GM23248 (cell line): ENCODE measurements at regions not wholly inside any gene's neighbourhood (a gene's known extent, or its start where the extent isn't known, plus 50 kb on each side); places are given as distances from the start of the nearest gene placed in this dataset.
"Not testable (repeated sequence)": the region's sequence is repeated elsewhere in the genome, so short reads cannot be mapped to it uniquely, and the experiment has no call there.

Experiments
- DNase-seq: peaks from one replicate; pipeline ENCODE4 v3.0.0-alpha.2; 2015
- H2AFZ ChIP-seq: fragments of 200-600 bp; sonication (generic); 2 replicates; pipeline ENCODE4 v1.6.1; 2016; ENCODE audit warnings: antibody characterized with exemption
- H3F3A ChIP-seq: fragments of 200-600 bp; sonication (generic); 2 replicates; pipeline ENCODE4 v1.6.1; 2016; ENCODE audit warnings: mild to moderate bottlenecking, antibody characterized with exemption, mixed run types; ENCODE audit not compliant: insufficient read depth
- H3K27ac ChIP-seq: fragments of 200-600 bp; sonication (generic); 2 replicates; pipeline ENCODE4 v1.5.1; 2016; ENCODE audit warnings: mild to moderate bottlenecking
- H3K27me3 ChIP-seq: fragments of 200-600 bp; sonication (generic); replicated peaks from 2 replicates; pipeline ENCODE4 v1.6.1; 2016; ENCODE audit warnings: mild to moderate bottlenecking; ENCODE audit not compliant: insufficient read depth
- H3K36me3 ChIP-seq: fragments of 200-600 bp; sonication (generic); 2 replicates; pipeline ENCODE4 v1.6.1; 2016; ENCODE audit warnings: low read depth, mild to moderate bottlenecking
- H3K4me1 ChIP-seq: fragments of 200-600 bp; sonication (generic); 2 replicates; pipeline ENCODE4 v1.6.1; 2016; ENCODE audit warnings: mild to moderate bottlenecking; ENCODE audit not compliant: insufficient read depth
- H3K4me2 ChIP-seq: fragments of 200-600 bp; sonication (generic); one replicate; pipeline ENCODE4 v1.6.1; 2016; ENCODE audit warnings: mild to moderate bottlenecking; ENCODE audit not compliant: unreplicated experiment
- H3K4me3 ChIP-seq: fragments of 200-600 bp; sonication (generic); 2 replicates; pipeline ENCODE4 v1.5.1; 2016; ENCODE audit warnings: mild to moderate bottlenecking
- H3K79me2 ChIP-seq: fragments of 200-600 bp; sonication (generic); 2 replicates; pipeline ENCODE4 v1.6.1; 2016; ENCODE audit warnings: mild to moderate bottlenecking; ENCODE audit not compliant: insufficient read depth
- H3K9ac ChIP-seq: fragments of 200-600 bp; sonication (generic); 2 replicates; pipeline ENCODE4 v1.6.1; 2016; ENCODE audit warnings: mild to moderate bottlenecking
- H3K9me2 ChIP-seq: fragments of 200-600 bp; sonication (generic); 2 replicates; pipeline ENCODE4 v1.6.1; 2016; ENCODE audit warnings: mixed run types, mild to moderate bottlenecking, moderate library complexity; ENCODE audit not compliant: insufficient read depth
- H3K9me3 ChIP-seq: fragments of 200-600 bp; sonication (generic); one replicate; pipeline ENCODE4 v1.6.1; 2017; ENCODE audit warnings: low read depth
- H4K20me1 ChIP-seq: fragments of 200-600 bp; sonication (generic); 2 replicates; pipeline ENCODE4 v1.6.0; 2016; ENCODE audit not compliant: insufficient read depth
- EZH2 ChIP-seq: fragments of 200-600 bp; sonication (generic); IDR thresholded peaks from 2 replicates; pipeline ENCODE4 v1.6.1; 2018; ENCODE audit warnings: antibody characterized with exemption, mild to moderate bottlenecking; ENCODE audit not compliant: insufficient read depth, poor library complexity, severe bottlenecking
- EZH2phosphoT487 ChIP-seq: fragments of 200-600 bp; sonication (generic); IDR thresholded peaks from 2 replicates; pipeline ENCODE4 v1.6.1; 2018; ENCODE audit warnings: antibody characterized with exemption, moderate library complexity, mild to moderate bottlenecking, low read depth; ENCODE audit not compliant: insufficient read depth
- WGBS, 2 experiments: methylation state at CpG; one replicate each; pipeline ENCODE4 v1.1.6; 2015 to 2017; ENCODE audit warnings: low lambda C conversion rate in 2 of 2, low coverage in 1 of 2; ENCODE audit errors: missing lambda C conversion rate in 2 of 2; 5-methylcytosine and 5-hydroxymethylcytosine counted together
- in situ Hi-C: fragments of 300-500 bp; cut with MboI; formaldehyde crosslinking; loops from 2 replicates; pipeline ENCODE4 v1.15.0; 2020

DNA sequence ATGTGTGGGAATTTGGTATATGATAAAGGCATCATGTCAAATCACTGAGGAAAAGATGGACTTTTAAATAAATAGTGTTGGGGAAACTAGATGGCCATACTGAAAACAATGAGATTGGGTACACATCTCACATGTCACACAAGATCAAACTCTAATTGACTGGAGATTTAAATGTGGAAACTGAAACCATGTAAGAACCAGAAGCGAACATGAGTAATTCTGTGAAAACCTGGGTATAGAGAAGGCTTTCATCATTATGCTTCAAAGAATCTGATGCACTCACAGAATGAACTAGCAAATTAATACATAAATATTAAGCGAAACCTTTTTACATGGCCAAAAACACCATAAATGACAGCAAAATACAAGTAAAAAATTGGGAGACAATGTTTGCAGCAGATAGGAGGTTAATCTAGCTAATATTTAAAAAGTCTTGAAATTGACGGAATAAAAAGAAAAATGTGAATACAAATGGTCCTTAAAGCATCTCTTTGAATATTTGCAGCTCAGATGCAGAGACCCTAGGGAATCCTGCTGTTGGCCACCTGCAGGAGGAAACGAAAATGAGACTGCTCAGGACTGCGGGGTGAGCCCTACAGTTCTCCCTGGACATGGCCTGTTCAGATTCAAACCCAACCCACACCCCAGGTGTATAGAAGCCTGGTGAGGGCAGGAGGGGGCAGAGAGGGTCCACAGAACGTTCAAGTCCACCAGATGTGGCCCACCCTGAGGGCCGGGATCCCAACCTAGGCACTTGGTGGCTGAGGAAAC, 297.6 kb upstream of the WSB1 start:
- H3K4me1 ChIP-seq, H3K4me2 ChIP-seq, H3K27me3 ChIP-seq, H3K9ac ChIP-seq, DNase-seq, H3K9me3 ChIP-seq, H3K27ac ChIP-seq, H4K20me1 ChIP-seq, H3K36me3 ChIP-seq, H3K79me2 ChIP-seq, H2AFZ ChIP-seq, H3K4me3 ChIP-seq, in situ Hi-C loops, H3K9me2 ChIP-seq, H3F3A ChIP-seq: not testable (repeated sequence)
- WGBS, 2 experiments: 22 to 25% methylated on average over 7 of the region's 7 CpGs

DNA sequence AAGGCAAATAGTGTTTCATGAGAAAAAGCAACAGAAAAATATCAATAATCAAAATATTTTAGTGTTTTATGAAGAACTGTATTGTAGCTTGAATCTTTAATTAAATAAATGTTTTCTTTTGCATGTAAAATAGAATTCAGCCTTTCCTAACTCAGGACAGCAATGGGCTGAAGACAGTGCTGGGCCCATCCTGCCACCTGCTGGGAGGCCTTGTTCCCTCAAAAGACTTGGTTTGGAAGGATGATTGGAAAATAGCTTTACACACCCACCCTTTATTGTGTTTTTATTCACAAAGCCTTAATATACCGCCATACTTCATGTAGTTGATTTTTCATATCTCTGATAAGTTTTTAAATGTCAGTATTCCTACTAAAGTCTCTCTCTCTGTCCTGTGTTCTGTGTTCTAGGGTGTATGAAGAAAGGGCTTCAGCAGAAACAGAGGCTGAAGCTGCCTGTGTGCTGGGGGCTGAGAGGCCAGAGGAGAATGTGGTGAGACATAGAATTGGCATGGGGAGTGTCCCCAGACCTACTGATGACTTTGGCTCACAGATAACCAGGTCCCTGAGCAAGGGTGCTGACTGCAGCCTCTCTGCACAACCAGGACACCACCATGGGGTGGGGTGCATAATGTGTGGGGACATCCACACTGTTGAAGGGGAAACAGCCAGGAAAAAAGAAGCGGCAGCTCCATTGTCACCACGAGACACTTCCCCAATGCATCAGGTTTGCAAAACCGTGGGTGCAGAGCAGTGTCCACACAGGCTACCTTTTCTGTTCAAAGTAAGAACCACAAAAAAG, 286.0 kb upstream of the WSB1 start:
- H3K4me1 ChIP-seq, H2AFZ ChIP-seq, H3K9me2 ChIP-seq, DNase-seq, H3F3A ChIP-seq, H3K9me3 ChIP-seq, H3K27me3 ChIP-seq, H3K9ac ChIP-seq, H3K4me2 ChIP-seq, H3K4me3 ChIP-seq, H3K36me3 ChIP-seq, in situ Hi-C loops, H3K27ac ChIP-seq, H4K20me1 ChIP-seq, H3K79me2 ChIP-seq: not testable (repeated sequence)
- WGBS, 2 experiments: 34 to 37% methylated on average over 4 of the region's 4 CpGs

DNA sequence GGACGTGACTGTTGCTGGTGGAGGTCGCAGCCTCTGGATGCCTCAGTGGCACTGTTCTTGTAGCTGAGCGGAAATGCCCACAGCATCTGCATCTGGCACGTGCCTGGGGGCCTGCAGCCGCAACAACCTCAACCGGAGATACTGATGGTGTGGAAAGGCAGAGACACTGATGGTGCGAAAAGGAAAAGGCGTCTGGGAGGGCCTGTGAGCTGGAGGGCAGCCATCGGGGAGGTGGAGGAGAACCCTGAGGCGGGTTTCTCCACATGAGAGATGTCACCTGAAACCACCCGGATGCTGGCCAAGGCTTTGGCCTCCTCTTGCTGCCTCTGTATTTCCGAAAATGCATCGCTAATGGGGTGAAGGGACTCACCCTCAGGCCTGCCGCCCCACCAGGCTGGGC, 284.8 kb upstream of the WSB1 start:
- Histone ChIP-seq H3K4me3 (no peak overlapping the region), H3K4me1 (no peaks in the 10 kb centered on the region), H3F3A (no peaks in the 10 kb centered on the region), H3K27ac (no peak overlapping the region), H4K20me1 (no peaks in the 10 kb centered on the region), H3K36me3 (no peaks in the 10 kb centered on the region), H2AFZ (no peak overlapping the region), H3K79me2 (no peaks in the 10 kb centered on the region), H3K9ac (no peak overlapping the region), H3K9me3 (no peaks in the 10 kb centered on the region), H3K4me2 (no peak overlapping the region), H3K27me3 (no peaks in the 10 kb centered on the region), H3K9me2 (no peaks in the 10 kb centered on the region)
- no peak for TF ChIP-seq EZH2
- TF ChIP-seq EZH2phosphoT487: no peak
- in situ Hi-C loops: no loop called here
- WGBS, 2 experiments: 49 to 51% methylated on average over 13 to 14 of the region's 14 CpGs
- DNase-seq: no peak

DNA sequence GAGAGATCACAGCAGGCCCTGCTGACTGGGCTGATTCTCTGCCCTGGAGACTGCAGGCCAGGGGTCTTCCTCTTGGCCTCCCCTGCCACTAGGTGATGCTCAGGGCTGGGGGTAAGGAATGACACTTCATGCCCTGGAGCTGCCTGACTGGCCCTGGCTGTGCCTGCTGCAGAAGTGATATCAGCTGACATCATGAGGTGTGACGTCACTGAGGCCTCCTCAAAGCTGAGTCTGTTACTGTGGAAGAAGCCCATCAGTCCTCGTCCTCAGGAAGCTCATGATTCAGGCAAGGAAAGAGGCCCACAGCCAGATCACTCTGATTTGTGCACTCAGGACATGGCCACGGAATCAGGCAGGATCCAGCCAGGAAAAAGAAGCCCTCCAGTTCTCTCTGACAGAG, 283.8 kb upstream of the WSB1 start:
- DNase-seq, H4K20me1 ChIP-seq, H3K4me1 ChIP-seq, H3K4me2 ChIP-seq, H3K79me2 ChIP-seq, H3K9me2 ChIP-seq, H3K9me3 ChIP-seq, H3K27ac ChIP-seq, in situ Hi-C loops, H3F3A ChIP-seq, H3K36me3 ChIP-seq, H2AFZ ChIP-seq, H3K9ac ChIP-seq, H3K27me3 ChIP-seq, H3K4me3 ChIP-seq: not testable (repeated sequence)
- 6 to 24% methylated on average over 2 to 3 of the region's 3 CpGs for WGBS, 2 experiments

DNA sequence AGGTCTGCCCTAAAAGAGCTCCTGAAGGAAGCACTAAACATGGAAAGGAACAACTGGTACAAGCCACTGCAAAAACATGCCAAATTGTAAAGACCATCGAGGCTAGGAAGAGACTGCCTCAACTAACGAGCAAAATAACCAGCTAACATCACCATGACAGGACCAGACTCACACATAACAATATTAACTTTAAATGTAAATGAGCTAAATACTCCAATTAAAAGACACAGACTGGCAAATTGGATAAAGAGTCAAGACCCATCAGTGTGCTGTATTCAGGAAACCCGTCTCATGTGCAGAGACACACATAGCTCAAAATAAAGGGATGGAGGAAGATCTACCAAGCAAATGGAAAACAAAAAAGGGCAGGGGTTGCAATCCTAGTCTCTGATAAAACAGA, 263.4 kb upstream of the WSB1 start:
- H4K20me1 ChIP-seq, H3K36me3 ChIP-seq, H3K79me2 ChIP-seq, in situ Hi-C loops, H3K27me3 ChIP-seq, H2AFZ ChIP-seq, H3K9ac ChIP-seq, H3K27ac ChIP-seq, H3K4me1 ChIP-seq, H3K9me3 ChIP-seq, H3K9me2 ChIP-seq, DNase-seq, H3K4me3 ChIP-seq, H3F3A ChIP-seq, H3K4me2 ChIP-seq: not testable (repeated sequence)
- 18 to 19% methylated on average over 3 of the region's 3 CpGs for WGBS, 2 experiments
